Activated CD8-positive, alpha-beta memory T cell treated with anti-CD3 and anti-CD28 coated beads for 36 hours (primary cell): ENCODE measurements at regions not wholly inside any gene's neighbourhood (a gene's known extent, or its start where the extent isn't known, plus 50 kb on each side); places are given as distances from the start of the nearest gene placed in this dataset.

Experiments used
- CTCF ChIA-PET: fragments of 350-600 bp; sonication (Branson Sonifier 250); formaldehyde crosslinking; loops from one replicate; lab custom pipeline; 2021; ENCODE audit warnings: antibody characterized with exemption; lab: Charles Lee
- POLR2A ChIA-PET: fragments of 350-600 bp; sonication (Branson Sonifier 250); formaldehyde crosslinking; loops from one replicate; lab custom pipeline; 2021; ENCODE audit warnings: antibody characterized with exemption; lab: Charles Lee

- ChIA-PET POLR2A (no interaction called here), CTCF (no interaction called here)
These were observed 637.9 kb downstream of the NLGN4Y start for GRCh38 chrY:15162211-15162610.

- ChIA-PET POLR2A (no interaction called here), CTCF (no interaction called here)
These were observed 655.6 kb downstream of the NLGN4Y start for GRCh38 chrY:15179890-15180289.

GRCh38 chrY:15229056-15229455 is 704.7 kb downstream of the NLGN4Y start:
- CTCF ChIA-PET: no interaction called here
- POLR2A ChIA-PET: no interaction called here

- ChIA-PET CTCF (no interaction called here), POLR2A (no interaction called here)
These were observed 715.3 kb downstream of the NLGN4Y start for GRCh38 chrY:15239596-15240132.

- CTCF ChIA-PET: no interaction called here
- POLR2A ChIA-PET: no interaction called here
These were observed 735.0 kb downstream of the NLGN4Y start for GRCh38 chrY:15259286-15259685.

GRCh38 chrY:15286572-15286971 is 762.2 kb downstream of the NLGN4Y start:
- ChIA-PET POLR2A (no interaction called here), CTCF (no interaction called here)

GRCh38 chrY:15289821-15290220 is 765.5 kb downstream of the NLGN4Y start:
- ChIA-PET POLR2A (no interaction called here), CTCF (no interaction called here)

GRCh38 chrY:15292881-15293280 is 768.6 kb downstream of the NLGN4Y start:
- POLR2A ChIA-PET: no interaction called here
- CTCF ChIA-PET: no interaction called here

GRCh38 chrY:15301879-15302278 is 777.5 kb downstream of the NLGN4Y start:
- ChIA-PET CTCF (no interaction called here), POLR2A (no interaction called here)

GRCh38 chrY:15312166-15312565 is 787.8 kb downstream of the NLGN4Y start:
- ChIA-PET POLR2A (no interaction called here), CTCF (no interaction called here)

- POLR2A ChIA-PET: no interaction called here
- CTCF ChIA-PET: no interaction called here
These were observed 799.9 kb downstream of the NLGN4Y start for GRCh38 chrY:15324189-15324588.

GRCh38 chrY:15325201-15325600 is 800.9 kb downstream of the NLGN4Y start:
- ChIA-PET POLR2A (no interaction called here), CTCF (no interaction called here)

- ChIA-PET CTCF (no interaction called here), POLR2A (no interaction called here)
These were observed 802.3 kb downstream of the NLGN4Y start for GRCh38 chrY:15326673-15327072.

GRCh38 chrY:15328848-15329247 is 804.5 kb downstream of the NLGN4Y start:
- ChIA-PET CTCF (no interaction called here), POLR2A (no interaction called here)

GRCh38 chrY:15343522-15343921 is 819.2 kb downstream of the NLGN4Y start:
- CTCF ChIA-PET: no interaction called here
- POLR2A ChIA-PET: no interaction called here

- ChIA-PET POLR2A (no interaction called here), CTCF (no interaction called here)
These were observed 821.3 kb downstream of the NLGN4Y start for GRCh38 chrY:15345471-15346155.

GRCh38 chrY:15349351-15349750 is 825.0 kb downstream of the NLGN4Y start:
- CTCF ChIA-PET: no interaction called here
- POLR2A ChIA-PET: no interaction called here

GRCh38 chrY:15355321-15355720 is 831.0 kb downstream of the NLGN4Y start:
- CTCF ChIA-PET: no interaction called here
- POLR2A ChIA-PET: no interaction called here

- CTCF ChIA-PET: interaction anchor here (1.4 kb wide), 1 partner anchor 8 kb away, joined by 3 read pairs; no protein-coding TSS in a partner anchor
- POLR2A ChIA-PET: no interaction called here
These were observed 836.1 kb downstream of the NLGN4Y start for GRCh38 chrY:15360471-15360870.

- ChIA-PET CTCF (no interaction called here), POLR2A (no interaction called here)
These were observed 840.7 kb downstream of the NLGN4Y start for GRCh38 chrY:15364996-15365395.

- ChIA-PET POLR2A (no interaction called here), CTCF (no interaction called here)
These were observed 844.5 kb downstream of the NLGN4Y start for GRCh38 chrY:15368786-15369185.

- POLR2A ChIA-PET: no interaction called here
- CTCF ChIA-PET: no interaction called here
These were observed 860.8 kb downstream of the NLGN4Y start for GRCh38 chrY:15385178-15385577.
